ENCODE measurements at regions not wholly inside any gene's neighbourhood (a gene's known extent, or its start where the extent isn't known, plus 50 kb on each side); places are given as distances from the start of the nearest gene placed in this dataset.

- Histone ChIP-seq H3K27me3 (ENCODE audit: insufficient read depth, low read length) (no peaks in the 10 kb centered on the region), H3K9me3 (ENCODE audit: control insufficient read depth in 1 of 2, insufficient read depth in 1 of 2, low read depth in 1 of 2, low read length in 2 of 2) (no peaks in the 10 kb centered on the region), H3K4me1 (ENCODE audit: control insufficient read depth in 1 of 2, insufficient read depth in 2 of 2, low read length in 2 of 2) (peaks cover 18 to 21% of the 10 kb centered on the region in 2 experiments), H3K9ac (ENCODE audit: low read length) (no peak overlapping the region), H3K79me2 (ENCODE audit: insufficient read depth, low read length) (no peaks in the 10 kb centered on the region), H3K4me3 (replicated peaks in 1 of 2; ENCODE audit: low read depth in 1 of 2, low read length in 2 of 2) (no peak overlapping the region), H4K20me1 (ENCODE audit: insufficient read depth) (no peaks in the 10 kb centered on the region), H3K4me2 (ENCODE audit: low read length) (no peak overlapping the region), H2AFZ (ENCODE audit: low read depth, low read length, poor library complexity, severe bottlenecking) (no peak overlapping the region), H3K27ac (ENCODE audit: low read depth, low read length) (no peak overlapping the region), H3K36me3 (ENCODE audit: control insufficient read depth in 1 of 2, insufficient read depth in 2 of 2, low read length in 2 of 2) (no peaks in the 10 kb centered on the region), H3K9me2 (ENCODE audit: insufficient read depth) (no peaks in the 10 kb centered on the region)
- ATAC-seq (no peak), DNase-seq (ENCODE audit: low read depth, low spot score) (no peak)
- intact Hi-C loops (cut with micrococcal nuclease) = no loop called here
- ChIA-PET CTCF (no interaction called here), POLR2A (no interaction called here), RAD21 (ENCODE audit: low non-redundant PET in 1 of 2, low total read pairs in 2 of 2, uncharacterized antibody in 2 of 2, unreplicated experiment in 2 of 2) (no interaction called here)
- TF ChIP-seq ZFX (IDR thresholded peaks at IDR 0.05) (no peak), EZH2 (IDR thresholded peaks at IDR 0.05) (no peak), EGR1 (IDR thresholded peaks at IDR 0.05; ENCODE audit: low read depth) (no peak), ZBTB33 (IDR thresholded peaks at IDR 0.05; ENCODE audit: extremely low read depth, insufficient replicate concordance, low read length) (no peak), EZH2phosphoT487 (IDR thresholded peaks at IDR 0.05; ENCODE audit: borderline replicate concordance) (no peak), SP1 (IDR thresholded peaks at IDR 0.05; ENCODE audit: low read depth) (no peak), YY1 (IDR thresholded peaks at IDR 0.05; ENCODE audit: extremely low read depth, insufficient replicate concordance, low read depth, low read length) (no peak), POLR2AphosphoS5 (IDR thresholded peaks at IDR 0.05; ENCODE audit: low read depth, low read length) (no peak), CBX3 (IDR thresholded peaks at IDR 0.05; ENCODE audit: low read depth) (no peak), FOSL1 (IDR thresholded peaks at IDR 0.05; ENCODE audit: low read depth) (no peak), TCF7L2 (IDR thresholded peaks at IDR 0.05; ENCODE audit: borderline replicate concordance, extremely low read depth, insufficient read depth, insufficient read length) (no peak), MAX (IDR thresholded peaks at IDR 0.05) (no peak), ELF1 (IDR thresholded peaks at IDR 0.05; ENCODE audit: borderline replicate concordance, low read depth) (no peak), SRF (IDR thresholded peaks at IDR 0.05; ENCODE audit: low read depth) (no peak), CEBPB (IDR thresholded peaks at IDR 0.05; ENCODE audit: low read depth) (no peak), JUND (IDR thresholded peaks at IDR 0.05) (no peak), SIN3A (IDR thresholded peaks at IDR 0.05; ENCODE audit: low read depth) (no peak), ZNF274 (IDR thresholded peaks at IDR 0.05; ENCODE audit: low read depth, low read length) (no peak)
- TF ChIP-seq, protein P1, sequence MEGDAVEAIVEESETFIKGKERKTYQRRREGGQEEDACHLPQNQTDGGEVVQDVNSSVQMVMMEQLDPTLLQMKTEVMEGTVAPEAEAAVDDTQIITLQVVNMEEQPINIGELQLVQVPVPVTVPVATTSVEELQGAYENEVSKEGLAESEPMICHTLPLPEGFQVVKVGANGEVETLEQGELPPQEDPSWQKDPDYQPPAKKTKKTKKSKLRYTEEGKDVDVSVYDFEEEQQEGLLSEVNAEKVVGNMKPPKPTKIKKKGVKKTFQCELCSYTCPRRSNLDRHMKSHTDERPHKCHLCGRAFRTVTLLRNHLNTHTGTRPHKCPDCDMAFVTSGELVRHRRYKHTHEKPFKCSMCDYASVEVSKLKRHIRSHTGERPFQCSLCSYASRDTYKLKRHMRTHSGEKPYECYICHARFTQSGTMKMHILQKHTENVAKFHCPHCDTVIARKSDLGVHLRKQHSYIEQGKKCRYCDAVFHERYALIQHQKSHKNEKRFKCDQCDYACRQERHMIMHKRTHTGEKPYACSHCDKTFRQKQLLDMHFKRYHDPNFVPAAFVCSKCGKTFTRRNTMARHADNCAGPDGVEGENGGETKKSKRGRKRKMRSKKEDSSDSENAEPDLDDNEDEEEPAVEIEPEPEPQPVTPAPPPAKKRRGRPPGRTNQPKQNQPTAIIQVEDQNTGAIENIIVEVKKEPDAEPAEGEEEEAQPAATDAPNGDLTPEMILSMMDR (IDR thresholded peaks at IDR 0.05 in 2 of 3, conservative IDR thresholded peaks at IDR 0.05 in 1 of 3; ENCODE audit: borderline replicate concordance in 1 of 3, insufficient read depth in 1 of 3, low read depth in 2 of 3, low read length in 2 of 3) = no peak
- TF ChIP-seq, protein P2, sequence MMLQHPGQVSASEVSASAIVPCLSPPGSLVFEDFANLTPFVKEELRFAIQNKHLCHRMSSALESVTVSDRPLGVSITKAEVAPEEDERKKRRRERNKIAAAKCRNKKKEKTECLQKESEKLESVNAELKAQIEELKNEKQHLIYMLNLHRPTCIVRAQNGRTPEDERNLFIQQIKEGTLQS (IDR thresholded peaks at IDR 0.05) = no peak
- no TSS peak for BruUV-seq (replicated peaks)
Measured at GRCh38 chr7:116392806-116393205, 106.7 kb upstream of the CAV2 start.

Measured in HCT116 (cell line).